ENCODE measurements at regions not wholly inside any gene's neighbourhood (a gene's known extent, or its start where the extent isn't known, plus 50 kb on each side); places are given as distances from the start of the nearest gene placed in this dataset.
"Not testable (repeated sequence)": the region's sequence is repeated elsewhere in the genome, so short reads cannot be mapped to it uniquely, and the experiment has no call there.

DNA sequence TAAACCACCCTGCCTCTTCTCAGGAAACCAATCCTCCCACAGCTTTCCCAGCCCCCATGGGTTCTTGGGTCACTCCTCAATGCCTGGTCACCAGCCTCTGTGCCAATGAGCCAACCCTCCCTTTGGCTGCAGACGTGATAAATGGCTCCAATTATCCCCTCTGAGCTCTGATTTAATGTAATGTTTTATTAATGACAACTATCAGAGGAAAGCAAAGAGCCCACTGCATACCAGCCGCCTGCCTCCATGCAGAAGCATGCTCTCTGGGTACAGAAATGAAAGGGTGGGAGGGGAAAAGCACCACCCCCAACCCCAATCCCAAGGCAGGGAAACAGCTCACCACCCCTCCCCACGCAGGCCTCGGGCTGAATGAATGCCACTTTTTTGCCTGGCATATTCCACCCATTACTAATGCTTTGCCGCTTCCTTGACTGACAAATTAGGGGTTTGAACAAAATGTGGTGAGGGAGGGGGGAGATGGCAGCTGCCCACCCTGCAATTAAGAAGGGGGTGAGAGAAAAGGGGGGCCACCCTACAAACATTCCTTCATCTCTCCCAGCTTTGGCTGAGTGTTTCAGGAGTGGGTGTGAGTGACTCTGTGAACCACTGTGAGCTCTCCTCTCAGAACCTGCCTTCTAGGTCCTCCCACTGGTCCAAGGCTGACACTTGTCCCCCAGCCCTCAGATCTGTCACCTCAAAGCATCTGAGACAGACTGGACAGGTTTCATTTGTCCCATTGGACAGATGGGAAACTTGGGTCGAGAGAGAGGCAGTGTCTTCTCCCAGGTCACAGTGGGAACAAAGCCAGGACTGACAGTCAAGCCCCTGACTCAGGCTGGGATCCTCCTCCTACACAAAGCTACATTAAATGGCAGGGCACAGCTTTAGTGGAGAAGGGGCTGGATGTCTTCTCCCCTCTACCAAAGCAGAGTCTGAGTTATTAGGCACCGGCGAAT is 161.5 kb downstream of the TMEM132E start:
- Histone ChIP-seq H3K18ac (ENCODE audit: low read length) (no peak overlapping the region), H3K9me3 (ENCODE audit: insufficient read depth, low read depth, low read length) (no peaks in the 10 kb centered on the region), H3K23ac (ENCODE audit: low read length) (no peak overlapping the region), H3K36me3 (ENCODE audit: control insufficient read depth in 1 of 2, insufficient read depth in 2 of 2, low read length in 2 of 2) (no peaks in the 10 kb centered on the region), H3K9ac (ENCODE audit: low read length) (no peak overlapping the region), H4K8ac (ENCODE audit: low read depth, low read length) (no peak overlapping the region), H3K4me1 (ENCODE audit: control insufficient read depth in 1 of 2, insufficient read depth in 2 of 2, low read length in 2 of 2) (no peaks in the 10 kb centered on the region), H3K4me2 (ENCODE audit: low read length) (no peak overlapping the region), H2BK120ac (ENCODE audit: insufficient read depth, low read length, poor library complexity) (no peak overlapping the region), H2BK12ac (ENCODE audit: low read length) (no peak overlapping the region), H2BK5ac (ENCODE audit: low read depth, low read length, poor library complexity) (no peak overlapping the region), H3K27me3 (ENCODE audit: insufficient read depth, low read length) (no peaks in the 10 kb centered on the region), H3K27ac (ENCODE audit: low read depth, low read length) (no peak overlapping the region), H2AK5ac (ENCODE audit: low read length) (no peak overlapping the region), H4K91ac (ENCODE audit: low read depth, low read length) (no peak overlapping the region), H3K79me1 (ENCODE audit: low read length) (no peaks in the 10 kb centered on the region), H3K14ac (ENCODE audit: low read length) (no peak overlapping the region), H3K4me3 (ENCODE audit: low read depth, low read length) (no peak overlapping the region), H4K12ac (ENCODE audit: low read depth, low read length) (no peak overlapping the region), H3K4ac (ENCODE audit: low read depth, low read length) (no peak overlapping the region), H3K79me2 (ENCODE audit: control insufficient read depth, insufficient read depth, low read length, poor library complexity) (no peaks in the 10 kb centered on the region), H2AFZ (ENCODE audit: insufficient read depth, low read length, poor library complexity) (no peak overlapping the region)
- WGBS (ENCODE audit: extremely low coverage, insufficient coverage, insufficient read length), result no CpG with 5 or more reads among the region's 8 CpGs
- no peak for DNase-seq

GRCh38 chr17:34739386-34739785 is 160.0 kb downstream of the TMEM132E start:
- Histone ChIP-seq H3K27ac (ENCODE audit: low read depth, low read length) (no peak overlapping the region), H3K18ac (ENCODE audit: low read length) (no peak overlapping the region), H3K4ac (ENCODE audit: low read depth, low read length) (no peak overlapping the region), H3K14ac (ENCODE audit: low read length) (no peak overlapping the region), H3K36me3 (ENCODE audit: control insufficient read depth in 1 of 2, insufficient read depth in 2 of 2, low read length in 2 of 2) (no peaks in the 10 kb centered on the region), H3K27me3 (ENCODE audit: insufficient read depth, low read length) (no peaks in the 10 kb centered on the region), H2BK5ac (ENCODE audit: low read depth, low read length, poor library complexity) (no peak overlapping the region), H2BK120ac (ENCODE audit: insufficient read depth, low read length, poor library complexity) (no peak overlapping the region), H2AFZ (ENCODE audit: insufficient read depth, low read length, poor library complexity) (no peak overlapping the region), H4K91ac (ENCODE audit: low read depth, low read length) (no peak overlapping the region), H3K23ac (ENCODE audit: low read length) (no peak overlapping the region), H4K12ac (ENCODE audit: low read depth, low read length) (no peak overlapping the region), H4K8ac (ENCODE audit: low read depth, low read length) (no peak overlapping the region), H2AK5ac (ENCODE audit: low read length) (no peak overlapping the region), H3K4me1 (ENCODE audit: control insufficient read depth in 1 of 2, insufficient read depth in 2 of 2, low read length in 2 of 2) (no peaks in the 10 kb centered on the region), H3K79me1 (ENCODE audit: low read length) (no peaks in the 10 kb centered on the region), H3K4me2 (ENCODE audit: low read length) (no peak overlapping the region), H2BK12ac (ENCODE audit: low read length) (no peak overlapping the region), H3K4me3 (ENCODE audit: low read depth, low read length) (no peak overlapping the region), H3K9ac (ENCODE audit: low read length) (no peak overlapping the region), H3K9me3 (ENCODE audit: insufficient read depth, low read depth, low read length) (no peaks in the 10 kb centered on the region), H3K79me2 (ENCODE audit: control insufficient read depth, insufficient read depth, low read length, poor library complexity) (no peaks in the 10 kb centered on the region)
- no peak for DNase-seq
- WGBS (ENCODE audit: extremely low coverage, insufficient coverage, insufficient read length), result no CpG with 5 or more reads among the region's 5 CpGs

DNA sequence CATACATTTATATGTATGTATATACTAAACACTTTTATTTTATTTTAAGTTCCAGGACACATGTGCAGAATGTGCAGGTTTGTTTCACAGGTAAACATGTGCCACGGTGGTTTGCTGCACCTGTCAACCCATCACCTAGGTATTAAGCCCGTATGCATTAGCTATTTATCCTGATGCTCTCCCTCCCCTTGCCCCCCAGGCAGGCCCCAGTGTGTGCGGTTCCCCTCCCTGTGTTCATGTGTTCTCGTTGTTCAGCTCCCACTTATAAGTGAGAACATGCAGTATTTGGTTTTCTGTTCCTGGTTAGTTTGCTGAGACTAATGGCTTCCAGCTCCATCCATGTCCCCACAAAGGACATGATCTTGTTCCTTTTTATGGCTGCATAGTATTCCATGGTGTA is 158.3 kb downstream of the TMEM132E start:
- not testable (repeated sequence) for H2AK5ac ChIP-seq (ENCODE audit: low read length); H3K27me3 ChIP-seq (ENCODE audit: insufficient read depth, low read length); H3K4ac ChIP-seq (ENCODE audit: low read depth, low read length); H3K9me3 ChIP-seq (ENCODE audit: insufficient read depth, low read depth, low read length); H2BK120ac ChIP-seq (ENCODE audit: insufficient read depth, low read length, poor library complexity); H4K12ac ChIP-seq (ENCODE audit: low read depth, low read length); H3K27ac ChIP-seq (ENCODE audit: low read depth, low read length); H3K9ac ChIP-seq (ENCODE audit: low read length); H2AFZ ChIP-seq (ENCODE audit: insufficient read depth, low read length, poor library complexity); H3K79me2 ChIP-seq (ENCODE audit: control insufficient read depth, insufficient read depth, low read length, poor library complexity); H3K36me3 ChIP-seq (ENCODE audit: control insufficient read depth in 1 of 2, insufficient read depth in 2 of 2, low read length in 2 of 2); H4K8ac ChIP-seq (ENCODE audit: low read depth, low read length); H3K23ac ChIP-seq (ENCODE audit: low read length); H3K18ac ChIP-seq (ENCODE audit: low read length); H3K79me1 ChIP-seq (ENCODE audit: low read length); H3K4me2 ChIP-seq (ENCODE audit: low read length); H4K91ac ChIP-seq (ENCODE audit: low read depth, low read length); DNase-seq; H2BK12ac ChIP-seq (ENCODE audit: low read length); H3K14ac ChIP-seq (ENCODE audit: low read length); H3K4me3 ChIP-seq (ENCODE audit: low read depth, low read length); H2BK5ac ChIP-seq (ENCODE audit: low read depth, low read length, poor library complexity); H3K4me1 ChIP-seq (ENCODE audit: control insufficient read depth in 1 of 2, insufficient read depth in 2 of 2, low read length in 2 of 2)
- no CpG with 5 or more reads among the region's 4 CpGs for WGBS (ENCODE audit: extremely low coverage, insufficient coverage, insufficient read length)

GRCh38 chr17:34736611-34737010 is 157.2 kb downstream of the TMEM132E start:
- H3K79me1 ChIP-seq (ENCODE audit: low read length), result no peaks in the 10 kb centered on the region
- H2BK12ac ChIP-seq (ENCODE audit: low read length), result no peak overlapping the region
- H3K18ac ChIP-seq (ENCODE audit: low read length), result no peak overlapping the region
- no peak overlapping the region for H3K4ac ChIP-seq (ENCODE audit: low read depth, low read length)
- DNase-seq, result no peak
- no peak overlapping the region for H2BK5ac ChIP-seq (ENCODE audit: low read depth, low read length, poor library complexity)
- H3K4me3 ChIP-seq (ENCODE audit: low read depth, low read length), result no peak overlapping the region
- H3K27ac ChIP-seq (ENCODE audit: low read depth, low read length), result no peak overlapping the region
- no peaks in the 10 kb centered on the region for H3K27me3 ChIP-seq (ENCODE audit: insufficient read depth, low read length)
- no peak overlapping the region for H2BK120ac ChIP-seq (ENCODE audit: insufficient read depth, low read length, poor library complexity)
- H3K36me3 ChIP-seq (ENCODE audit: control insufficient read depth in 1 of 2, insufficient read depth in 2 of 2, low read length in 2 of 2), result no peaks in the 10 kb centered on the region
- no peak overlapping the region for H3K4me2 ChIP-seq (ENCODE audit: low read length)
- H4K12ac ChIP-seq (ENCODE audit: low read depth, low read length), result no peak overlapping the region
- H4K91ac ChIP-seq (ENCODE audit: low read depth, low read length), result no peak overlapping the region
- no peak overlapping the region for H2AK5ac ChIP-seq (ENCODE audit: low read length)
- H3K4me1 ChIP-seq (ENCODE audit: control insufficient read depth in 1 of 2, insufficient read depth in 2 of 2, low read length in 2 of 2), result no peaks in the 10 kb centered on the region
- H3K79me2 ChIP-seq (ENCODE audit: control insufficient read depth, insufficient read depth, low read length, poor library complexity), result no peaks in the 10 kb centered on the region
- peaks cover under 1% of the 10 kb centered on the region for H3K9me3 ChIP-seq (ENCODE audit: insufficient read depth, low read depth, low read length)
- H3K14ac ChIP-seq (ENCODE audit: low read length), result no peak overlapping the region
- no peak overlapping the region for H3K9ac ChIP-seq (ENCODE audit: low read length)
- H2AFZ ChIP-seq (ENCODE audit: insufficient read depth, low read length, poor library complexity), result no peak overlapping the region
- no peak overlapping the region for H4K8ac ChIP-seq (ENCODE audit: low read depth, low read length)
- no peak overlapping the region for H3K23ac ChIP-seq (ENCODE audit: low read length)
- no CpG with 5 or more reads among the region's 8 CpGs for WGBS (ENCODE audit: extremely low coverage, insufficient coverage, insufficient read length)

Measured in trophoblast cell (in vitro differentiated cells and primary cell).